H9 (cell line): ENCODE measurements at regions not wholly inside any gene's neighbourhood (a gene's known extent, or its start where the extent isn't known, plus 50 kb on each side); places are given as distances from the start of the nearest gene placed in this dataset.

Source experiments
- DNase-seq: peaks from one replicate; pipeline ENCODE4 v3.0.0-alpha.2; 2017
- H2AFZ ChIP-seq: one replicate; pipeline ENCODE4 v1.6.1; 2013; ENCODE audit warnings: mild to moderate bottlenecking, low read length, control low read depth, moderate library complexity
- H2AK5ac ChIP-seq: 2 replicates; pipeline ENCODE4 v1.6.1; 2013; ENCODE audit warnings: low read length, control low read depth, mixed read lengths; ENCODE audit not compliant: insufficient read length
- H2BK120ac ChIP-seq: one replicate; pipeline ENCODE4 v1.6.1; 2013; ENCODE audit warnings: low read depth, mild to moderate bottlenecking, low read length, control low read depth, inconsistent platforms; ENCODE audit not compliant: poor library complexity, severe bottlenecking
- H2BK12ac ChIP-seq: 2 replicates; pipeline ENCODE4 v1.6.1; 2013; ENCODE audit warnings: low read length, control low read depth, mixed read lengths, low read depth; ENCODE audit not compliant: insufficient read length
- H2BK15ac ChIP-seq: 2 replicates; pipeline ENCODE4 v1.6.1; 2013; ENCODE audit warnings: low read depth, low read length, control low read depth
- H2BK20ac ChIP-seq: one replicate; pipeline ENCODE4 v1.6.1; 2013; ENCODE audit warnings: low read depth, mild to moderate bottlenecking, low read length, control low read depth, inconsistent platforms; ENCODE audit not compliant: poor library complexity, severe bottlenecking
- H2BK5ac ChIP-seq: 2 replicates; pipeline ENCODE4 v1.6.1; 2013; ENCODE audit warnings: low read length, control low read depth, mixed read lengths; ENCODE audit not compliant: insufficient read length
- H3K14ac ChIP-seq: 2 replicates; pipeline ENCODE4 v1.6.1; 2013; ENCODE audit warnings: low read length, control low read depth; ENCODE audit not compliant: insufficient read depth
- H3K18ac ChIP-seq: 2 replicates; pipeline ENCODE4 v1.6.1; 2013; ENCODE audit warnings: low read depth, mild to moderate bottlenecking, mixed read lengths, low read length, control low read depth; ENCODE audit not compliant: insufficient read length
- H3K23ac ChIP-seq: 2 replicates; pipeline ENCODE4 v1.6.1; 2013; ENCODE audit warnings: low read length, control low read depth, mixed read lengths, low read depth; ENCODE audit not compliant: insufficient read length
- H3K23me2 ChIP-seq: 2 replicates; pipeline ENCODE4 v1.6.1; 2013; ENCODE audit warnings: low read depth, mild to moderate bottlenecking, mixed read lengths, low read length, control low read depth; ENCODE audit not compliant: insufficient read length, poor library complexity, severe bottlenecking
- H3K27ac ChIP-seq: 2 replicates; pipeline ENCODE4 v1.5.1; 2013; ENCODE audit warnings: low read length, control low read depth, mixed read lengths, low read depth; ENCODE audit not compliant: insufficient read length
- H3K27me3 ChIP-seq: 2 replicates; pipeline ENCODE4 v1.6.1; 2013; ENCODE audit warnings: low read length, control low read depth, inconsistent platforms; ENCODE audit not compliant: insufficient read depth
- H3K4ac ChIP-seq: 2 replicates; pipeline ENCODE4 v1.6.1; 2013; ENCODE audit warnings: low read depth, mild to moderate bottlenecking, control low read depth, inconsistent platforms, low read length, moderate library complexity
- H3K4me1 ChIP-seq: 2 replicates; pipeline ENCODE4 v1.6.1; 2013; ENCODE audit warnings: low read length, control low read depth, inconsistent platforms; ENCODE audit not compliant: insufficient read depth
- H3K4me2 ChIP-seq: 2 replicates; pipeline ENCODE4 v1.6.1; 2013; ENCODE audit warnings: low read length, control low read depth, mixed read lengths; ENCODE audit not compliant: insufficient read length, insufficient read depth
- H3K56ac ChIP-seq: 2 replicates; pipeline ENCODE4 v1.6.1; 2013; ENCODE audit warnings: low read depth, mild to moderate bottlenecking, mixed read lengths, low read length, control low read depth; ENCODE audit not compliant: insufficient read length
- H3K79me1 ChIP-seq: 2 replicates; pipeline ENCODE4 v1.6.1; 2013; ENCODE audit warnings: low read depth, mild to moderate bottlenecking, moderate library complexity, low read length, control low read depth, inconsistent platforms; ENCODE audit not compliant: insufficient read depth, poor library complexity, severe bottlenecking
- H3K79me2 ChIP-seq: 2 replicates; pipeline ENCODE4 v1.6.1; 2013; ENCODE audit warnings: low read length, control low read depth, inconsistent platforms; ENCODE audit not compliant: insufficient read depth
- H3K9ac ChIP-seq: 2 replicates; pipeline ENCODE4 v1.6.1; 2013; ENCODE audit warnings: low read length, control low read depth, mixed read lengths; ENCODE audit not compliant: insufficient read length; ENCODE audit errors: extremely low read depth
- H3K9me3 ChIP-seq: one replicate; pipeline ENCODE4 v1.6.1; 2013; ENCODE audit warnings: low read depth, low read length, inconsistent platforms; ENCODE audit not compliant: control insufficient read depth
- H3T11ph ChIP-seq: one replicate; pipeline ENCODE4 v1.6.1; 2013; ENCODE audit warnings: mild to moderate bottlenecking, low read length, control low read depth, inconsistent platforms
- H4K20me1 ChIP-seq: one replicate; pipeline ENCODE4 v1.6.1; 2013; ENCODE audit not compliant: control insufficient read depth, insufficient read length, insufficient read depth
- H4K5ac ChIP-seq: 2 replicates; pipeline ENCODE4 v1.6.1; 2013; ENCODE audit warnings: low read depth, mild to moderate bottlenecking, mixed read lengths, low read length, control low read depth; ENCODE audit not compliant: insufficient read length
- H4K8ac ChIP-seq: replicated peaks from 2 replicates; pipeline ENCODE4 v1.6.1; 2013; ENCODE audit warnings: low read length, control low read depth, mixed read lengths, low read depth; ENCODE audit not compliant: insufficient read length
- H4K91ac ChIP-seq: 2 replicates; pipeline ENCODE4 v1.6.1; 2013; ENCODE audit warnings: low read depth, mild to moderate bottlenecking, moderate library complexity, mixed read lengths, low read length, control low read depth; ENCODE audit not compliant: insufficient read length
- H3K27ac Mint-ChIP-seq, 3 experiments: 2 replicates in 2 of 3; 3 replicates in 1 of 3; pipeline ENCODE4 v1.8.0; 2020 to 2021; ENCODE audit warnings: mixed read lengths in 3 of 3, mild to moderate bottlenecking in 1 of 3, moderate library complexity in 1 of 3
- H3K27me3 Mint-ChIP-seq: 2 replicates; pipeline ENCODE4 v1.8.0; 2021; ENCODE audit warnings: low read depth, mild to moderate bottlenecking, moderate library complexity, mixed read lengths
- H3K36me3 Mint-ChIP-seq, 3 experiments: 2 replicates in 2 of 3; 3 replicates in 1 of 3; pipeline ENCODE4 v1.8.0; 2020 to 2021; ENCODE audit warnings: low read depth in 3 of 3, mixed read lengths in 3 of 3; ENCODE audit not compliant: insufficient read depth in 1 of 3
- H3K4me1 Mint-ChIP-seq, 2 experiments: 2 replicates each; pipeline ENCODE4 v1.8.0; 2020; ENCODE audit warnings: mixed read lengths in 2 of 2
- H3K4me3 Mint-ChIP-seq, 2 experiments: 2 replicates in 1 of 2; 3 replicates in 1 of 2; pipeline ENCODE4 v1.8.0; 2020 to 2021; ENCODE audit warnings: mild to moderate bottlenecking in 2 of 2, mixed read lengths in 2 of 2, moderate library complexity in 1 of 2
- H3K9me3 Mint-ChIP-seq, 2 experiments: 2 replicates in 1 of 2; 3 replicates in 1 of 2; pipeline ENCODE4 v1.8.0; 2020; ENCODE audit warnings: mild to moderate bottlenecking in 2 of 2, mixed read lengths in 2 of 2, moderate library complexity in 1 of 2
- CTCF ChIP-seq: fragments of 200-600 bp; sonication (generic); conservative IDR thresholded peaks from 3 replicates; pipeline ENCODE4 v1.8.0; 2021; ENCODE audit warnings: antibody characterized with exemption, mild to moderate bottlenecking
- WGBS: extraction: QIAGEN DNeasy Blood & Tissue Kit; methylation state at CpG from one replicate; pipeline ENCODE4 v1.1.7; 2013; ENCODE audit warnings: missing lambda C conversion rate, low lambda C conversion rate, mixed read lengths; ENCODE audit not compliant: insufficient read length; ENCODE audit errors: extremely low coverage; 5-methylcytosine and 5-hydroxymethylcytosine counted together

GRCh38 chr16:9271841-9272240, 180.4 kb downstream of the HAPSTR1 start:
- Mint-ChIP-seq H3K27me3 (peaks cover 7% of the 10 kb centered on the region), H3K36me3 (no peaks in the 10 kb centered on the region), H3K4me3 (no peak overlapping the region), H3K9me3 (peaks cover 0 to 3% of the 10 kb centered on the region in 2 experiments; a peak in 1 of 5 replicates), H3K4me1 (peaks cover 3 to 5% of the 10 kb centered on the region in 2 experiments; a peak in 3 of 4 replicates), H3K27ac (no peak overlapping the region)
- H3K79me2 ChIP-seq = no peaks in the 10 kb centered on the region
- no peak overlapping the region for H3K18ac ChIP-seq
- H2BK20ac ChIP-seq = no peak overlapping the region
- no CpG with 5 or more reads among the region's 3 CpGs for WGBS
- no peaks in the 10 kb centered on the region for H3K27me3 ChIP-seq
- no peak overlapping the region for H3K56ac ChIP-seq
- no peak overlapping the region for H3K14ac ChIP-seq
- H3K4me1 ChIP-seq = no peaks in the 10 kb centered on the region
- TF ChIP-seq CTCF = no peak
- H4K20me1 ChIP-seq = no peaks in the 10 kb centered on the region
- no peaks in the 10 kb centered on the region for H3K9me3 ChIP-seq
- H2BK120ac ChIP-seq = no peak overlapping the region
- no peaks in the 10 kb centered on the region for H3K23me2 ChIP-seq
- H3K23ac ChIP-seq = no peak overlapping the region
- no peak overlapping the region for H2BK12ac ChIP-seq
- no peaks in the 10 kb centered on the region for H3K79me1 ChIP-seq
- no peak overlapping the region for H4K5ac ChIP-seq
- H2AK5ac ChIP-seq = no peak overlapping the region
- H3T11ph ChIP-seq = no peak overlapping the region
- no peak overlapping the region for H3K9ac ChIP-seq
- H3K27ac ChIP-seq = no peak overlapping the region
- DNase-seq = no peak
- H2AFZ ChIP-seq = no peak overlapping the region
- H2BK15ac ChIP-seq = no peak overlapping the region
- no peak overlapping the region for H3K4ac ChIP-seq
- no peak overlapping the region for H4K8ac ChIP-seq
- H3K4me2 ChIP-seq = no peak overlapping the region
- H2BK5ac ChIP-seq = no peak overlapping the region
- H4K91ac ChIP-seq = no peak overlapping the region
